ENCODE measurements at regions not wholly inside any gene's neighbourhood (a gene's known extent, or its start where the extent isn't known, plus 50 kb on each side); places are given as distances from the start of the nearest gene placed in this dataset.

GRCh38 chr11:127390465-127390864 lies 389.9 kb upstream of the KIRREL3 start:
- H3K36me3 ChIP-seq (replicated peaks; ENCODE audit: low read depth, low read length): no peaks in the 10 kb centered on the region
- no peaks in the 10 kb centered on the region for H3K4me1 ChIP-seq (ENCODE audit: low read length)
- no peak overlapping the region for H3K27ac ChIP-seq (ENCODE audit: low read length)
- TF ChIP-seq CTCF (IDR thresholded peaks at IDR 0.05; ENCODE audit: low read depth, low read length) (no peak), EZH2phosphoT487 (IDR thresholded peaks at IDR 0.05; ENCODE audit: low read depth) (no peak)
- no peak overlapping the region for H3K4me2 ChIP-seq (ENCODE audit: low read length)
- H3K79me2 ChIP-seq (ENCODE audit: low read length): no peaks in the 10 kb centered on the region
- no peak overlapping the region for H2AFZ ChIP-seq (ENCODE audit: low read depth, low read length)
- H3K9ac ChIP-seq (ENCODE audit: low read length): no peak overlapping the region
- no peaks in the 10 kb centered on the region for H3K27me3 ChIP-seq (ENCODE audit: low read depth, low read length)
- no peaks in the 10 kb centered on the region for H4K20me1 ChIP-seq (ENCODE audit: insufficient read depth, low read length)
- no peaks in the 10 kb centered on the region for H3K9me3 ChIP-seq (ENCODE audit: insufficient read depth, low read length)
- H3K4me3 ChIP-seq (ENCODE audit: low read length): no peak overlapping the region

DNA sequence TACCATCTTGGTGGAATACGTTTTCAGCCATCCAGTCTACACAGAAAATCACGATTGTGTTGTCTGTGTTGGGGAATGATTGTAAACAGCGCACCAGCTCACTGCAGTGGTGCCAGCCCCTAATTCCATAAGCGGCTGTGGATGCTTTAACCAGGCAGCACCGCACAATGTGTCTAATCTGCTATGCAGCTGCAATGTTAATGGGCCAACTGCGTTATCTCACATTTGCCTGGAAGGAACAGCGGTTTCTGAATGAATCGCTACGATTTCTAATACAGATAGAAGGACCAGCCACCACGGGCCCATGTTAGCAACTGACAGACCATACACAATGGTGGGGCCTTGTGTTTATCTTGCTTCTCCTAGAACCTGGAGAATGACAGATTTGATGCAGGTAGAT lies 384.5 kb upstream of the KIRREL3 start:
- Histone ChIP-seq H2AFZ (ENCODE audit: low read depth, low read length) (no peak overlapping the region), H3K27me3 (ENCODE audit: low read depth, low read length) (no peaks in the 10 kb centered on the region), H3K79me2 (ENCODE audit: low read length) (no peaks in the 10 kb centered on the region), H4K20me1 (ENCODE audit: insufficient read depth, low read length) (no peaks in the 10 kb centered on the region), H3K9ac (ENCODE audit: low read length) (no peak overlapping the region), H3K4me3 (ENCODE audit: low read length) (no peak overlapping the region), H3K4me2 (ENCODE audit: low read length) (no peak overlapping the region), H3K4me1 (ENCODE audit: low read length) (no peaks in the 10 kb centered on the region), H3K36me3 (replicated peaks; ENCODE audit: low read depth, low read length) (no peaks in the 10 kb centered on the region), H3K27ac (ENCODE audit: low read length) (no peak overlapping the region), H3K9me3 (ENCODE audit: insufficient read depth, low read length) (no peaks in the 10 kb centered on the region)
- no peak for TF ChIP-seq CTCF (IDR thresholded peaks at IDR 0.05; ENCODE audit: low read depth, low read length)
- no peak for TF ChIP-seq EZH2phosphoT487 (IDR thresholded peaks at IDR 0.05; ENCODE audit: low read depth)

DNA sequence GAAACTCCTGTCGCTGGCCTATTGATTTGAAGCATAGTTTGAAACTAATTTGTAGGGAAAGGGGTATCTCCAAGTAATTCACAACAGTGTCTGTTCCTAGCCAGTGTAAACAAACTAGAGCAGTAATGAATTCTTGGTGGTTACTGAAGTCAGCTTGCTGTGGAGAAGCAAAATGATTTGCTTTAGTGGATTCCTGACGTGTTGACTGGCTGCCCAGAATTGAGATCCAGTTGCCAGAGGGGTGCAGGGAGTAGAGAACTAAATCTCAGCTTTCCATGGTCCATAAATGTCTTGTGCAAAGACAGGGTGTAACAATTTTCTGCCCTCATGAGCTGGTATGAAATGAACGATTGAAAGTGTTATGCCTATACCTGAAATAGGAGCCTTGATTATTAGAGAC lies 382.5 kb upstream of the KIRREL3 start:
- no peaks in the 10 kb centered on the region for H4K20me1 ChIP-seq (ENCODE audit: insufficient read depth, low read length)
- H2AFZ ChIP-seq (ENCODE audit: low read depth, low read length): no peak overlapping the region
- H3K4me2 ChIP-seq (ENCODE audit: low read length): no peak overlapping the region
- no peaks in the 10 kb centered on the region for H3K9me3 ChIP-seq (ENCODE audit: insufficient read depth, low read length)
- H3K27me3 ChIP-seq (ENCODE audit: low read depth, low read length): no peaks in the 10 kb centered on the region; the same call in 1 of the 2 replicates
- H3K9ac ChIP-seq (ENCODE audit: low read length): no peak overlapping the region
- H3K4me1 ChIP-seq (ENCODE audit: low read length): no peaks in the 10 kb centered on the region
- H3K79me2 ChIP-seq (ENCODE audit: low read length): no peaks in the 10 kb centered on the region
- no peak overlapping the region for H3K27ac ChIP-seq (ENCODE audit: low read length)
- no peaks in the 10 kb centered on the region for H3K36me3 ChIP-seq (replicated peaks; ENCODE audit: low read depth, low read length)
- TF ChIP-seq EZH2phosphoT487 (IDR thresholded peaks at IDR 0.05; ENCODE audit: low read depth): no peak
- TF ChIP-seq CTCF (IDR thresholded peaks at IDR 0.05; ENCODE audit: low read depth, low read length): no peak
- H3K4me3 ChIP-seq (ENCODE audit: low read length): no peak overlapping the region

GRCh38 chr11:127381247-127381646 lies 380.7 kb upstream of the KIRREL3 start:
- Histone ChIP-seq H3K36me3 (replicated peaks; ENCODE audit: low read depth, low read length) (no peaks in the 10 kb centered on the region), H3K27me3 (ENCODE audit: low read depth, low read length) (no peaks in the 10 kb centered on the region; the same call in 1 of the 2 replicates), H3K27ac (ENCODE audit: low read length) (no peak overlapping the region), H3K9ac (ENCODE audit: low read length) (no peak overlapping the region), H3K9me3 (ENCODE audit: insufficient read depth, low read length) (no peaks in the 10 kb centered on the region), H3K4me1 (ENCODE audit: low read length) (no peaks in the 10 kb centered on the region), H3K4me2 (ENCODE audit: low read length) (no peak overlapping the region), H4K20me1 (ENCODE audit: insufficient read depth, low read length) (no peaks in the 10 kb centered on the region), H3K4me3 (ENCODE audit: low read length) (no peak overlapping the region), H2AFZ (ENCODE audit: low read depth, low read length) (no peak overlapping the region), H3K79me2 (ENCODE audit: low read length) (no peaks in the 10 kb centered on the region)
- TF ChIP-seq CTCF (IDR thresholded peaks at IDR 0.05; ENCODE audit: low read depth, low read length) (no peak), EZH2phosphoT487 (IDR thresholded peaks at IDR 0.05; ENCODE audit: low read depth) (no peak)

Measured in OCI-LY3 (cell line).